ENCODE measurements at regions not wholly inside any gene's neighbourhood (a gene's known extent, or its start where the extent isn't known, plus 50 kb on each side); places are given as distances from the start of the nearest gene placed in this dataset.

DNA sequence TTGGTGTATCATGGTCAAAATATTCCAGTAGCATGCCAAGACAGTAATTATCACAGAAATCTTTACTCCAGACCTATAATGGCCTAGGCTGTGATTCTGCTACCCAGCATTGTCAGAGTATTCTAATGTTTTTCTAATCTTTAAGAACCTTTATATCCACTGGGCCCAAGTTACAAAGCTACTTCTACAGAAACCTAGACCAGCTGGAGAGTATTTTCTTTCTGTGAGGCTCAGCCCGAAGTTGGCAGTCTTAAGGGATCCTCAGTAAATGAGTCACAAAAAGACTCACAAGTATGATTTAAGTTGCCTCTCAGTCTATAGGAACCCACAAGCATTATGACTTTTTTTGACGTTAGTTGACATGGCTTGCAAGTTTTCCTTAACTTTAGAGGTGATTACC lies 638.5 kb upstream of the FAM241A start:
- H3K79me2 ChIP-seq (ENCODE audit: control insufficient read depth, insufficient read depth, low read length), result no peaks in the 10 kb centered on the region
- FAIRE-seq, result no peak
- 0% methylated on average over 2 of the region's 2 CpGs for WGBS (ENCODE audit: insufficient coverage, low coverage, missing lambda C conversion rate)
- no peak for TF ChIP-seq ADNP (tag; IDR thresholded peaks at IDR 0.05)
- no peak for TF ChIP-seq ZNF175 (CRISPR knock-in tag; IDR thresholded peaks at IDR 0.05; ENCODE audit: low read depth)
- TF ChIP-seq, protein P1, sequence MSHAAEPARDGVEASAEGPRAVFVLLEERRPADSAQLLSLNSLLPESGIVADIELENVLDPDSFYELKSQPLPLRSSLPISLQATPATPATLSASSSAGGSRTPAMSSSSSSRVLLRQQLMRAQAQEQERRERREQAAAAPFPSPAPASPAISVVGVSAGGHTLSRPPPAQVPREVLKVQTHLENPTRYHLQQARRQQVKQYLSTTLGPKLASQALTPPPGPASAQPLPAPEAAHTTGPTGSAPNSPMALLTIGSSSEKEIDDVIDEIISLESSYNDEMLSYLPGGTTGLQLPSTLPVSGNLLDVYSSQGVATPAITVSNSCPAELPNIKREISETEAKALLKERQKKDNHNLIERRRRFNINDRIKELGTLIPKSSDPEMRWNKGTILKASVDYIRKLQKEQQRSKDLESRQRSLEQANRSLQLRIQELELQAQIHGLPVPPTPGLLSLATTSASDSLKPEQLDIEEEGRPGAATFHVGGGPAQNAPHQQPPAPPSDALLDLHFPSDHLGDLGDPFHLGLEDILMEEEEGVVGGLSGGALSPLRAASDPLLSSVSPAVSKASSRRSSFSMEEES (CRISPR knock-in tag; IDR thresholded peaks at IDR 0.05), result no peak
- TF ChIP-seq, protein P2, sequence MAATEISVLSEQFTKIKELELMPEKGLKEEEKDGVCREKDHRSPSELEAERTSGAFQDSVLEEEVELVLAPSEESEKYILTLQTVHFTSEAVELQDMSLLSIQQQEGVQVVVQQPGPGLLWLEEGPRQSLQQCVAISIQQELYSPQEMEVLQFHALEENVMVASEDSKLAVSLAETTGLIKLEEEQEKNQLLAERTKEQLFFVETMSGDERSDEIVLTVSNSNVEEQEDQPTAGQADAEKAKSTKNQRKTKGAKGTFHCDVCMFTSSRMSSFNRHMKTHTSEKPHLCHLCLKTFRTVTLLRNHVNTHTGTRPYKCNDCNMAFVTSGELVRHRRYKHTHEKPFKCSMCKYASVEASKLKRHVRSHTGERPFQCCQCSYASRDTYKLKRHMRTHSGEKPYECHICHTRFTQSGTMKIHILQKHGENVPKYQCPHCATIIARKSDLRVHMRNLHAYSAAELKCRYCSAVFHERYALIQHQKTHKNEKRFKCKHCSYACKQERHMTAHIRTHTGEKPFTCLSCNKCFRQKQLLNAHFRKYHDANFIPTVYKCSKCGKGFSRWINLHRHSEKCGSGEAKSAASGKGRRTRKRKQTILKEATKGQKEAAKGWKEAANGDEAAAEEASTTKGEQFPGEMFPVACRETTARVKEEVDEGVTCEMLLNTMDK (IDR thresholded peaks at IDR 0.05; ENCODE audit: borderline replicate concordance, insufficient read depth, low read depth, low read length, poor library complexity, severe bottlenecking), result no peak
- H3K9me1 ChIP-seq (ENCODE audit: control insufficient read depth, insufficient read depth, low read length), result no peaks in the 10 kb centered on the region
- H3K4me3 ChIP-seq, result no peak overlapping the region
- H4K20me1 ChIP-seq (replicated peaks; ENCODE audit: control insufficient read depth, insufficient read depth, low read length), result no peaks in the 10 kb centered on the region
- no peak for DNase-seq (ENCODE audit: extremely low read depth in 1 of 4, low spot score in 3 of 4)
- H3K27ac ChIP-seq (ENCODE audit: extremely low read depth, low read depth, low read length), result no peak overlapping the region
- H3K36me3 ChIP-seq (ENCODE audit: control insufficient read depth, insufficient read depth, low read length), result no peaks in the 10 kb centered on the region
- H3K9me3 ChIP-seq (replicated peaks; ENCODE audit: control insufficient read depth, insufficient read depth, low read depth, low read length), result no peaks in the 10 kb centered on the region
- in situ Hi-C loops (cut with MboI) (no loop called here), intact Hi-C loops (cut with micrococcal nuclease) (no loop called here)
- no peaks in the 10 kb centered on the region for H3K4me1 ChIP-seq (replicated peaks in 1 of 2; ENCODE audit: control insufficient read depth in 2 of 2, insufficient read depth in 2 of 2, low read length in 2 of 2)
- H2AFZ ChIP-seq (ENCODE audit: low read depth, low read length), result no peak overlapping the region
- CTCF ChIA-PET (ENCODE audit: low intra/inter-chr PET ratio), result no interaction called here
- H3K4me2 ChIP-seq (ENCODE audit: insufficient read depth, low read length), result no peak overlapping the region
- POLR2A ChIA-PET, result no interaction called here
- H3K27me3 ChIP-seq (ENCODE audit: control insufficient read depth in 2 of 2, insufficient read depth in 2 of 2, low read length in 2 of 2), result no peaks in the 10 kb centered on the region
- H3K9ac ChIP-seq (ENCODE audit: insufficient read depth in 1 of 2, low read depth in 2 of 2, low read length in 2 of 2), result no peak overlapping the region
- no peak for ATAC-seq
- BruUV-seq (replicated peaks), result no TSS peak
